GM23248 (cell line): ENCODE measurements at regions not wholly inside any gene's neighbourhood (a gene's known extent, or its start where the extent isn't known, plus 50 kb on each side); places are given as distances from the start of the nearest gene placed in this dataset.

Experiments used
- EZH2 ChIP-seq: fragments of 200-600 bp; sonication (generic); IDR thresholded peaks from 2 replicates; pipeline ENCODE4 v1.6.1; 2018; ENCODE audit warnings: antibody characterized with exemption, mild to moderate bottlenecking; ENCODE audit not compliant: insufficient read depth, poor library complexity, severe bottlenecking
- EZH2phosphoT487 ChIP-seq: fragments of 200-600 bp; sonication (generic); IDR thresholded peaks from 2 replicates; pipeline ENCODE4 v1.6.1; 2018; ENCODE audit warnings: antibody characterized with exemption, moderate library complexity, mild to moderate bottlenecking, low read depth; ENCODE audit not compliant: insufficient read depth

DNA sequence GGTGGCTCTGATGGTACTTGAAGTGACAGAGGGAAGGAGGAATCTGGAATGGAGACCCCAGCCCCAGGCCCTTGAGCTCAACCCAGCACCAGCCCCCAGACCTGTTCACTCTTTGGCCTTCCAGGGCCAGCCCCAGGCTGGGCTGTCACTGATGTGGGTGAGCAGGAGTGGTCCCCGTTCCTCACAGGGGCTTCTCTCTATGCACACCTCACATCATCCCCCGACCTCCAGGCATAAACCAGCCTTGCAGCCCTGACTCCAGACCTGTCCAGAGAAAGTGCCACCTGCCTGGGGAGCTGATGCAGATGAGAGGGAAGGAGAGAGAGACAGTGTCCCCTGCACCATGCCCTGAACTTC lies 182.6 kb upstream of the SDK2 start:
- TF ChIP-seq EZH2phosphoT487 (no peak), EZH2 (no peak)
